DND-41 (cell line): ENCODE measurements at regions not wholly inside any gene's neighbourhood (a gene's known extent, or its start where the extent isn't known, plus 50 kb on each side); places are given as distances from the start of the nearest gene placed in this dataset.

Experiments used
- EZH2 ChIP-seq: IDR thresholded peaks from 3 replicates; pipeline ENCODE4 v1.6.1; 2012; ENCODE audit warnings: borderline replicate concordance, low read depth, mild to moderate bottlenecking, moderate library complexity, low read length, inconsistent platforms; ENCODE audit not compliant: severe bottlenecking
- TF ChIP-seq, protein P1 (sequence below): IDR thresholded peaks from 2 replicates; pipeline ENCODE4 v1.5.1; 2012; ENCODE audit warnings: borderline replicate concordance, low read length, moderate library complexity, mild to moderate bottlenecking; ENCODE audit not compliant: poor library complexity, severe bottlenecking; ENCODE audit errors: extremely low read depth

DNA sequence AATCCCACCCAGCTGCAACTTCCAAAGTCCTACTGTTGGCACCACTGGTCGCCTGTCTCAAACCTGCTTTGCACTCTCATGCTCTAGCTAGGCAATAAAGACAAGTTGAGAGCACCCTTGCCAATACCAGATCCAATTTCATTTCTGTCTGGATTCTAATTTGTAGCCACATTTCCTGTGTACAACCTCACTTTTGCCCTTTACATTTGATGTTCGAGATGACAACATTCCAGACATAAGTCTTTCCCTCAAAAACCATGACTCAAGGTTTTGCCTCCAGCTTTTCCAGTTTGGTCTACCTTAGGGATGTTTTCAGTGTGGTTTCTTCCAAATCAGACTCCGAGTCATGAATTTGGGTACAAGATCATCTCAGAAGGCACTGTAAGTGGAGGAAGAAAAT, 309.0 kb downstream of the GPAM start:
- TF ChIP-seq, protein P1, sequence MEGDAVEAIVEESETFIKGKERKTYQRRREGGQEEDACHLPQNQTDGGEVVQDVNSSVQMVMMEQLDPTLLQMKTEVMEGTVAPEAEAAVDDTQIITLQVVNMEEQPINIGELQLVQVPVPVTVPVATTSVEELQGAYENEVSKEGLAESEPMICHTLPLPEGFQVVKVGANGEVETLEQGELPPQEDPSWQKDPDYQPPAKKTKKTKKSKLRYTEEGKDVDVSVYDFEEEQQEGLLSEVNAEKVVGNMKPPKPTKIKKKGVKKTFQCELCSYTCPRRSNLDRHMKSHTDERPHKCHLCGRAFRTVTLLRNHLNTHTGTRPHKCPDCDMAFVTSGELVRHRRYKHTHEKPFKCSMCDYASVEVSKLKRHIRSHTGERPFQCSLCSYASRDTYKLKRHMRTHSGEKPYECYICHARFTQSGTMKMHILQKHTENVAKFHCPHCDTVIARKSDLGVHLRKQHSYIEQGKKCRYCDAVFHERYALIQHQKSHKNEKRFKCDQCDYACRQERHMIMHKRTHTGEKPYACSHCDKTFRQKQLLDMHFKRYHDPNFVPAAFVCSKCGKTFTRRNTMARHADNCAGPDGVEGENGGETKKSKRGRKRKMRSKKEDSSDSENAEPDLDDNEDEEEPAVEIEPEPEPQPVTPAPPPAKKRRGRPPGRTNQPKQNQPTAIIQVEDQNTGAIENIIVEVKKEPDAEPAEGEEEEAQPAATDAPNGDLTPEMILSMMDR, result no peak
- TF ChIP-seq EZH2, result no peak
